HCT116 (cell line): ENCODE measurements at regions not wholly inside any gene's neighbourhood (a gene's known extent, or its start where the extent isn't known, plus 50 kb on each side); places are given as distances from the start of the nearest gene placed in this dataset.

Source experiments
- ATAC-seq: fragments of 200-7000 bp; cut with Tn5 transposase; 2 replicates; pipeline ENCODE4 v1.9.1; 2020; ENCODE audit warnings: mild to moderate bottlenecking, moderate library complexity
- BruUV-seq: library from RNA; stranded (reverse); fragments of 400-500 nt; replicated peaks from 2 replicates; lab custom pipeline; 2021; lab: Mats Ljungman, UMichigan
- CTCF ChIA-PET: fragments of 300-600 bp; sonication (Branson Sonifier 250); formaldehyde crosslinking; loops from one replicate; lab custom pipeline; 2021; ENCODE audit warnings: antibody characterized with exemption; lab: Charles Lee
- POLR2A ChIA-PET: fragments of 300-600, 350-600 bp; sonication (Branson Sonifier 250); formaldehyde crosslinking; loops from one replicate; lab custom pipeline; 2021; ENCODE audit warnings: antibody characterized with exemption; lab: Charles Lee
- RAD21 ChIA-PET, 2 experiments: fragments of 300-600 bp; sonication (Branson Sonifier 250); formaldehyde crosslinking; loops; one replicate each; lab custom pipeline; 2023; ENCODE audit warnings: low total read pairs in 2 of 2; ENCODE audit not compliant: uncharacterized antibody in 2 of 2, unreplicated experiment in 2 of 2, low non-redundant PET in 1 of 2; lab: Charles Lee
- DNase-seq: peaks from one replicate; pipeline ENCODE4 v3.0.0-alpha.2; 2010; ENCODE audit warnings: low read depth, low spot score
- H2AFZ ChIP-seq: fragments of 200-600 bp; shearing (Covaris generic), sonication (generic); 2 replicates; pipeline ENCODE4 v1.6.1; 2017; ENCODE audit warnings: low read depth, mixed run types, mixed read lengths, antibody characterized with exemption, low read length; ENCODE audit not compliant: poor library complexity, severe bottlenecking
- H3K27ac ChIP-seq: 2 replicates; pipeline ENCODE4 v1.5.1; 2012; ENCODE audit warnings: low read depth, low read length
- H3K27me3 ChIP-seq: fragments of 200-600 bp; sonication (generic); 2 replicates; pipeline ENCODE4 v1.6.1; 2016; ENCODE audit warnings: mixed run types, low read length, mixed read lengths; ENCODE audit not compliant: insufficient read depth
- H3K36me3 ChIP-seq, 2 experiments: fragments of 200-500 bp in 1 of 2; fragments of 200-600 bp in 1 of 2; sonication (Bioruptor generic) in 1 of 2; sonication (generic) in 1 of 2; 2 replicates each; pipeline versions ENCODE4 v1.5.1 to v1.6.1; 2014 to 2016; ENCODE audit warnings: low read length in 2 of 2, inconsistent platforms in 1 of 2, mixed read lengths in 1 of 2, mixed run types in 1 of 2; ENCODE audit not compliant: insufficient read depth in 2 of 2, control insufficient read depth in 1 of 2
- H3K4me1 ChIP-seq, 2 experiments: fragments of 200-600 bp in 1 of 2; sonication (generic) in 1 of 2; 2 replicates each; pipeline versions ENCODE4 v1.5.1 to v1.6.1; 2012 to 2017; ENCODE audit warnings: low read length in 2 of 2, inconsistent platforms in 1 of 2, mild to moderate bottlenecking in 1 of 2, mixed read lengths in 1 of 2, mixed run types in 1 of 2, moderate library complexity in 1 of 2; ENCODE audit not compliant: insufficient read depth in 2 of 2, control insufficient read depth in 1 of 2
- H3K4me2 ChIP-seq: fragments of 200-600 bp; sonication (generic); 2 replicates; pipeline ENCODE4 v1.6.1; 2017; ENCODE audit warnings: mixed run types, low read length, mixed read lengths
- H3K4me3 ChIP-seq, 2 experiments: fragments of 200-600 bp in 1 of 2; sonication (generic) in 1 of 2; replicated peaks in 1 of 2; 2 replicates each; pipeline ENCODE4 v1.5.1; 2011 to 2016; ENCODE audit warnings: low read length in 2 of 2, control low read depth in 1 of 2, low read depth in 1 of 2, mild to moderate bottlenecking in 1 of 2, mixed read lengths in 1 of 2, mixed run types in 1 of 2
- H3K79me2 ChIP-seq: fragments of 200-600 bp; sonication (generic); 2 replicates; pipeline ENCODE4 v1.6.1; 2017; ENCODE audit warnings: mild to moderate bottlenecking, mixed run types, low read length, moderate library complexity, mixed read lengths; ENCODE audit not compliant: insufficient read depth
- H3K9ac ChIP-seq: fragments of 200-600 bp; sonication (generic); 2 replicates; pipeline ENCODE4 v1.6.1; 2016; ENCODE audit warnings: low read length, mixed read lengths
- H3K9me2 ChIP-seq: fragments of 200-600 bp; sonication (generic), shearing (Covaris generic); 2 replicates; pipeline ENCODE4 v1.6.1; 2017; ENCODE audit warnings: mixed run types, mild to moderate bottlenecking, moderate library complexity; ENCODE audit not compliant: insufficient read depth
- H3K9me3 ChIP-seq, 2 experiments: fragments of 200-500 bp in 1 of 2; fragments of 200-600 bp in 1 of 2; sonication (Bioruptor generic) in 1 of 2; sonication (generic) in 1 of 2; 2 replicates each; pipeline ENCODE4 v1.6.1; 2014 to 2017; ENCODE audit warnings: low read length in 2 of 2, mixed read lengths in 2 of 2, inconsistent platforms in 1 of 2, low read depth in 1 of 2, mild to moderate bottlenecking in 1 of 2, mixed run types in 1 of 2, moderate library complexity in 1 of 2; ENCODE audit not compliant: control insufficient read depth in 1 of 2, insufficient read depth in 1 of 2
- H4K20me1 ChIP-seq: fragments of 200-600 bp; sonication (generic), shearing (Covaris generic); 2 replicates; pipeline ENCODE4 v1.6.1; 2017; ENCODE audit warnings: mixed run types, mild to moderate bottlenecking, moderate library complexity; ENCODE audit not compliant: insufficient read depth
- EGR1 ChIP-seq: IDR thresholded peaks from 2 replicates; pipeline ENCODE4 v1.6.1; 2012; ENCODE audit warnings: low read depth
- FOSL1 ChIP-seq: IDR thresholded peaks from 2 replicates; pipeline ENCODE4 v1.6.1; 2012; ENCODE audit warnings: low read depth
- POLR2AphosphoS5 ChIP-seq: IDR thresholded peaks from 2 replicates; pipeline ENCODE4 v1.6.1; 2011; ENCODE audit warnings: mild to moderate bottlenecking, low read depth, low read length, moderate library complexity
- RAD21 ChIP-seq: IDR thresholded peaks from 2 replicates; pipeline ENCODE4 v1.6.1; 2012; ENCODE audit warnings: low read depth, mild to moderate bottlenecking
- YY1 ChIP-seq: IDR thresholded peaks from 2 replicates; pipeline ENCODE4 v1.6.1; 2011; ENCODE audit warnings: low read length, low read depth, moderate library complexity, mild to moderate bottlenecking; ENCODE audit not compliant: insufficient replicate concordance; ENCODE audit errors: extremely low read depth
- intact Hi-C: fragments of 100-400 bp; cut with micrococcal nuclease; formaldehyde crosslinking; loops from 2 replicates; pipeline ENCODE4 v1.10.0; 2022
- TF ChIP-seq, protein P1 (sequence below): IDR thresholded peaks from 2 replicates; pipeline ENCODE4 v1.6.1; 2012
- TF ChIP-seq, protein P2 (sequence below), 3 experiments: fragments of 200-600 bp in 1 of 3; sonication (generic) in 1 of 3; IDR thresholded peaks in 2 of 3; conservative IDR thresholded peaks in 1 of 3; 2 replicates each; pipeline ENCODE4 v1.5.1; 2012 to 2017; ENCODE audit warnings: low read depth in 2 of 3, low read length in 2 of 3, antibody characterized with exemption in 1 of 3, borderline replicate concordance in 1 of 3, control low read depth in 1 of 3, mild to moderate bottlenecking in 1 of 3, mixed read lengths in 1 of 3, mixed run types in 1 of 3, moderate library complexity in 1 of 3; ENCODE audit not compliant: insufficient read depth in 1 of 3
- TF ChIP-seq, protein P3 (sequence below): IDR thresholded peaks from 2 replicates; pipeline ENCODE4 v1.6.1; 2011; ENCODE audit warnings: mild to moderate bottlenecking, low read length, moderate library complexity; ENCODE audit not compliant: insufficient replicate concordance; ENCODE audit errors: extremely low read depth
- TF ChIP-seq, protein P4 (sequence below): IDR thresholded peaks from 2 replicates; pipeline ENCODE4 v1.6.1; 2012; ENCODE audit warnings: low read depth

DNA sequence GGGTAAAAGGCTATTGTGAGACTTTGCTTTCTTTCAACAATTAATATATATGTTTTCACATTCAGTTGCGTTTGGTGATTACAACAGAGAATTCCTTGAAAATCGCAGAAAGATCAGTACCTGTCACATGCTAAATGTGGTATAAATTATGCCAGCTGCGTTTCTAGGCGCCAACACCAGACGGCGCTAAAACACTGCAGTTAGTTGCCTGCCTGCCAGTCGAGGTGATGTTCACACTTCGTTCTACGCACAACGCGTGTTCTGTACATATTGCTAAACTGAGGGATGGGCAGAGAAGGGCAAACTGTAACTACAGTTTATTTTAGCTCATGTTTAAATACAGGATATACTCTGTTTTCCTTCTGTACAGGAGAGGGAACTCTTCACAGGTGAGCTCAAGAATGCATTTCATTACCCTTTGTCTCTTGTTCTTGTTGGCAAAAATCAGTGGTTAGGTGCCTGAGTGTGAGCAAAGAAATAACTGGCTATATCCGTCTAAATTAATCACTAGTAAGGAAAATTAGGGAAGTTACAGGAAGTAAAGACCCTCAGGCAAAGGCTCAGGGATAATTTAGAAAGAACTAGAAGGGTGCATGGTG lies 100.1 kb upstream of the RGS17 start (continued):
- TF ChIP-seq, protein P1, sequence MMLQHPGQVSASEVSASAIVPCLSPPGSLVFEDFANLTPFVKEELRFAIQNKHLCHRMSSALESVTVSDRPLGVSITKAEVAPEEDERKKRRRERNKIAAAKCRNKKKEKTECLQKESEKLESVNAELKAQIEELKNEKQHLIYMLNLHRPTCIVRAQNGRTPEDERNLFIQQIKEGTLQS, result no peak
- TF ChIP-seq FOSL1 (no peak), POLR2AphosphoS5 (no peak)

DNA sequence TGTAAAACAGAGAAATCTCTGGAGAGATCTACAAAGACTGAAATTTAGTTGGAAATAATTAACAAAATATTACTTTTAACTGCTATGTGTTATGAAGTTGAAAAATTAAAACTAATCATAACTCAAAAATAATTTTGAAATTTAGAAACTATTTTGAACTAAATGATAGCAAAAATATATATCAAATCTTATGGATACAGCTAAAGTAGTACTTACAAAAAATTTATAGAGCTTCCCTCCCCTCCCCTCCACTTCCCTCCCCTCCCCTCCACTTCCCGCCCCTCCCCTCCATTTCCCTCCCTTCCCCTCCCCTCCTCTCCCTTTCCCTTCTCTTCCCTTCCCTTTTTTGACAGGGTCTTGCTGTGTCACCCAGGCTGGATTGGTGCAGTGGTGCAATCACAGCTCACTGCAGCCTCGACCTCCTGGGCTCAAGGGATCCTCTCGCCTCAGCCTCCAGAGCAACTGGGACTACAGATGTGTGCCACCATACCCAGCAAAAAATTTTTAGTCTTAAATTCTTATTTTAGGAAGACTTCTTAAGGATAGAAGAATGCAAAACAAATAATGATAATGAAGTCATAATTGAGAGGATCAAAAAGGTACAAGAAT lies 87.2 kb upstream of the RGS17 start:
- ATAC-seq (no peak), DNase-seq (no peak)
- no peaks in the 10 kb centered on the region for H3K4me1 ChIP-seq
- H2AFZ ChIP-seq, result no peak overlapping the region
- peaks cover 1% of the 10 kb centered on the region; the same call in 1 of the 2 replicates for H3K27me3 ChIP-seq
- intact Hi-C loops, result no loop called here
- H3K9me3 ChIP-seq, result no peaks in the 10 kb centered on the region
- no peaks in the 10 kb centered on the region for H3K36me3 ChIP-seq
- H3K79me2 ChIP-seq, result no peaks in the 10 kb centered on the region
- no peak overlapping the region for H3K4me2 ChIP-seq
- no peaks in the 10 kb centered on the region for H4K20me1 ChIP-seq
- H3K27ac ChIP-seq, result no peak overlapping the region
- BruUV-seq, result no TSS peak
- no peaks in the 10 kb centered on the region for H3K9me2 ChIP-seq
- TF ChIP-seq, protein P2, sequence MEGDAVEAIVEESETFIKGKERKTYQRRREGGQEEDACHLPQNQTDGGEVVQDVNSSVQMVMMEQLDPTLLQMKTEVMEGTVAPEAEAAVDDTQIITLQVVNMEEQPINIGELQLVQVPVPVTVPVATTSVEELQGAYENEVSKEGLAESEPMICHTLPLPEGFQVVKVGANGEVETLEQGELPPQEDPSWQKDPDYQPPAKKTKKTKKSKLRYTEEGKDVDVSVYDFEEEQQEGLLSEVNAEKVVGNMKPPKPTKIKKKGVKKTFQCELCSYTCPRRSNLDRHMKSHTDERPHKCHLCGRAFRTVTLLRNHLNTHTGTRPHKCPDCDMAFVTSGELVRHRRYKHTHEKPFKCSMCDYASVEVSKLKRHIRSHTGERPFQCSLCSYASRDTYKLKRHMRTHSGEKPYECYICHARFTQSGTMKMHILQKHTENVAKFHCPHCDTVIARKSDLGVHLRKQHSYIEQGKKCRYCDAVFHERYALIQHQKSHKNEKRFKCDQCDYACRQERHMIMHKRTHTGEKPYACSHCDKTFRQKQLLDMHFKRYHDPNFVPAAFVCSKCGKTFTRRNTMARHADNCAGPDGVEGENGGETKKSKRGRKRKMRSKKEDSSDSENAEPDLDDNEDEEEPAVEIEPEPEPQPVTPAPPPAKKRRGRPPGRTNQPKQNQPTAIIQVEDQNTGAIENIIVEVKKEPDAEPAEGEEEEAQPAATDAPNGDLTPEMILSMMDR (IDR thresholded peaks at IDR 0.05 in 2 of 3, conservative IDR thresholded peaks at IDR 0.05 in 1 of 3; ENCODE audit: borderline replicate concordance in 1 of 3, insufficient read depth in 1 of 3, low read depth in 2 of 3, low read length in 2 of 3), result no peak
- TF ChIP-seq RAD21, result no peak
- TF ChIP-seq EGR1, result no peak
- no peak for TF ChIP-seq YY1
- TF ChIP-seq, protein P1, result no peak
- TF ChIP-seq, protein P3, sequence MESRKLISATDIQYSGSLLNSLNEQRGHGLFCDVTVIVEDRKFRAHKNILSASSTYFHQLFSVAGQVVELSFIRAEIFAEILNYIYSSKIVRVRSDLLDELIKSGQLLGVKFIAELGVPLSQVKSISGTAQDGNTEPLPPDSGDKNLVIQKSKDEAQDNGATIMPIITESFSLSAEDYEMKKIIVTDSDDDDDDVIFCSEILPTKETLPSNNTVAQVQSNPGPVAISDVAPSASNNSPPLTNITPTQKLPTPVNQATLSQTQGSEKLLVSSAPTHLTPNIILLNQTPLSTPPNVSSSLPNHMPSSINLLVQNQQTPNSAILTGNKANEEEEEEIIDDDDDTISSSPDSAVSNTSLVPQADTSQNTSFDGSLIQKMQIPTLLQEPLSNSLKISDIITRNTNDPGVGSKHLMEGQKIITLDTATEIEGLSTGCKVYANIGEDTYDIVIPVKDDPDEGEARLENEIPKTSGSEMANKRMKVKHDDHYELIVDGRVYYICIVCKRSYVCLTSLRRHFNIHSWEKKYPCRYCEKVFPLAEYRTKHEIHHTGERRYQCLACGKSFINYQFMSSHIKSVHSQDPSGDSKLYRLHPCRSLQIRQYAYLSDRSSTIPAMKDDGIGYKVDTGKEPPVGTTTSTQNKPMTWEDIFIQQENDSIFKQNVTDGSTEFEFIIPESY, result no peak
- TF ChIP-seq, protein P4, sequence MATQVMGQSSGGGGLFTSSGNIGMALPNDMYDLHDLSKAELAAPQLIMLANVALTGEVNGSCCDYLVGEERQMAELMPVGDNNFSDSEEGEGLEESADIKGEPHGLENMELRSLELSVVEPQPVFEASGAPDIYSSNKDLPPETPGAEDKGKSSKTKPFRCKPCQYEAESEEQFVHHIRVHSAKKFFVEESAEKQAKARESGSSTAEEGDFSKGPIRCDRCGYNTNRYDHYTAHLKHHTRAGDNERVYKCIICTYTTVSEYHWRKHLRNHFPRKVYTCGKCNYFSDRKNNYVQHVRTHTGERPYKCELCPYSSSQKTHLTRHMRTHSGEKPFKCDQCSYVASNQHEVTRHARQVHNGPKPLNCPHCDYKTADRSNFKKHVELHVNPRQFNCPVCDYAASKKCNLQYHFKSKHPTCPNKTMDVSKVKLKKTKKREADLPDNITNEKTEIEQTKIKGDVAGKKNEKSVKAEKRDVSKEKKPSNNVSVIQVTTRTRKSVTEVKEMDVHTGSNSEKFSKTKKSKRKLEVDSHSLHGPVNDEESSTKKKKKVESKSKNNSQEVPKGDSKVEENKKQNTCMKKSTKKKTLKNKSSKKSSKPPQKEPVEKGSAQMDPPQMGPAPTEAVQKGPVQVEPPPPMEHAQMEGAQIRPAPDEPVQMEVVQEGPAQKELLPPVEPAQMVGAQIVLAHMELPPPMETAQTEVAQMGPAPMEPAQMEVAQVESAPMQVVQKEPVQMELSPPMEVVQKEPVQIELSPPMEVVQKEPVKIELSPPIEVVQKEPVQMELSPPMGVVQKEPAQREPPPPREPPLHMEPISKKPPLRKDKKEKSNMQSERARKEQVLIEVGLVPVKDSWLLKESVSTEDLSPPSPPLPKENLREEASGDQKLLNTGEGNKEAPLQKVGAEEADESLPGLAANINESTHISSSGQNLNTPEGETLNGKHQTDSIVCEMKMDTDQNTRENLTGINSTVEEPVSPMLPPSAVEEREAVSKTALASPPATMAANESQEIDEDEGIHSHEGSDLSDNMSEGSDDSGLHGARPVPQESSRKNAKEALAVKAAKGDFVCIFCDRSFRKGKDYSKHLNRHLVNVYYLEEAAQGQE, result no peak
- CTCF ChIA-PET, result interaction anchor here (0.6 kb wide), 1 partner anchor 294 kb away, joined by 3 read pairs; no protein-coding TSS in a partner anchor
- no peak overlapping the region for H3K4me3 ChIP-seq
- RAD21 ChIA-PET, result no interaction called here
- POLR2A ChIA-PET, result no interaction called here
- no peak overlapping the region for H3K9ac ChIP-seq
